ENCODE measurements at regions not wholly inside any gene's neighbourhood (a gene's known extent, or its start where the extent isn't known, plus 50 kb on each side); places are given as distances from the start of the nearest gene placed in this dataset.

DNA sequence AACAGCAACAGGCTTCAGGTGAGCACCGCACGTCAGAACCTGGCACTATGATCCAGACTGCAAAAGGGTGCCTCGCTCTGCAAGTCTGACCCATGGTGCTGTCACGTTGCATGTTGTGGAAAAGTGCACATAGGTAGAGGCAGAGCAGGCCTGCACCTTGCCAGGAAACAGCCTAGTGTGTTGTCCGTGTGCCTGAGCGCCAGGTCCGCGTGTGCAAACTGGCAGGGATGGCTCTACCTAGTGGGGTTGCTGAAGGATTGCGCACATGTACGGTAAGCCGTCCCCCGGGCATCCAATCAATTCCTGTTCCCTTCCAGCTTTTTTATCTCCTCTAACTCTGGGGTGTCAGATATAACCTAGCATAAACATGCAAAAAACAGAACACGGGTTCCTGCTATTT lies 219.5 kb downstream of the NXNL2 start:
- TF ChIP-seq EZH2 (IDR thresholded peaks at IDR 0.05; ENCODE audit: borderline replicate concordance, low read length) (no peak), CTCF (IDR thresholded peaks at IDR 0.05; ENCODE audit: low read length) (no peak)

All from OCI-LY1 (cell line).